ENCODE measurements at regions not wholly inside any gene's neighbourhood (a gene's known extent, or its start where the extent isn't known, plus 50 kb on each side); places are given as distances from the start of the nearest gene placed in this dataset.

DNA sequence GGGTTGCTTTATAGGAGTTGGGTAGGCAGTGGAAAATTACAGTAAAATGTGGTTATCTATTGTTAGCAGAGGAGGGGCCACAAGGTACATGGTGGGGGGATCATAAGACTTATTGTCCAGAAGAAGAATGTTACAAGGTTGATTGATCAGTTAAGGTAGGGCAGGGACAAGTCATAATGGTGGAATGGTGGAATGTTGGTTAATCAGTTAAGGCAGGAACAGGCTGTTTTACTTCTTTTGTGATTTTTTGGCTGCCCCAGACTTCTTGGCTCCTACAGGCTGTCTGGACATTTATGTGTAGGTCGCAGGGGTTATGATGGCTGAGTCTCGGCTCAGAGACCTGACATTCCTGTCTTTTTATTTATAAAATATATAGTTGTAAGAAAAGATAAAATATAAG, 2277.1 kb downstream of the TP53TG3F start:
- TF ChIP-seq CTCF (IDR thresholded peaks at IDR 0.05) (no peak), EP300 (IDR thresholded peaks at IDR 0.05) (no peak), POLR2AphosphoS5 (IDR thresholded peaks at IDR 0.05) (no peak), POLR2A (IDR thresholded peaks at IDR 0.05) (no peak)
